ENCODE measurements at regions not wholly inside any gene's neighbourhood (a gene's known extent, or its start where the extent isn't known, plus 50 kb on each side); places are given as distances from the start of the nearest gene placed in this dataset.

DNA sequence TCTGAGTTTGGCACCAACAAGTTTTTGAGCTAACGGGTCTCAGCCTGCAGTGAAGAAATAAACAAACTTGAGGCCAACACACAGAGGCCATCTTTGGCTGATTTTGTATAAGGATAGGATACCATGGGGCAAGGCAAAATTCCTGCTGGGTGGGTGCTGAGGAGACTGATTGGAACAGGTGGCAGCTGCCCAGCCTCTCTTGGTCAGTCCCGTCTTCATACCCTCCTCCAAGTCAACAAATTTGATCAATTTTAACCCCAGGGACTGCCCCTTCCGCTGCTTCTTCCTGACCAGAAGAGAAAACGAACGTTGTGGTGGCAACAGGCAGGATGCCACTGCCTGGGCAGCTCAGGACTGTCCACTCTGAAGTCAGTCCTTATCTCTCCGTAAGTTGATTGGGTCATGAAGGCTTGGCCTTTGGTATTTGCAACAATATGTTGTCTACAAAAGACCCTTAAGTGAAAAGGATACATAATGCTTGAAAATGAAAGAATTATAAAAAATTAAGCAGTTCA lies 139.3 kb downstream of the SPP2 start:
- TF ChIP-seq, protein P1, sequence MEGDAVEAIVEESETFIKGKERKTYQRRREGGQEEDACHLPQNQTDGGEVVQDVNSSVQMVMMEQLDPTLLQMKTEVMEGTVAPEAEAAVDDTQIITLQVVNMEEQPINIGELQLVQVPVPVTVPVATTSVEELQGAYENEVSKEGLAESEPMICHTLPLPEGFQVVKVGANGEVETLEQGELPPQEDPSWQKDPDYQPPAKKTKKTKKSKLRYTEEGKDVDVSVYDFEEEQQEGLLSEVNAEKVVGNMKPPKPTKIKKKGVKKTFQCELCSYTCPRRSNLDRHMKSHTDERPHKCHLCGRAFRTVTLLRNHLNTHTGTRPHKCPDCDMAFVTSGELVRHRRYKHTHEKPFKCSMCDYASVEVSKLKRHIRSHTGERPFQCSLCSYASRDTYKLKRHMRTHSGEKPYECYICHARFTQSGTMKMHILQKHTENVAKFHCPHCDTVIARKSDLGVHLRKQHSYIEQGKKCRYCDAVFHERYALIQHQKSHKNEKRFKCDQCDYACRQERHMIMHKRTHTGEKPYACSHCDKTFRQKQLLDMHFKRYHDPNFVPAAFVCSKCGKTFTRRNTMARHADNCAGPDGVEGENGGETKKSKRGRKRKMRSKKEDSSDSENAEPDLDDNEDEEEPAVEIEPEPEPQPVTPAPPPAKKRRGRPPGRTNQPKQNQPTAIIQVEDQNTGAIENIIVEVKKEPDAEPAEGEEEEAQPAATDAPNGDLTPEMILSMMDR (IDR thresholded peaks at IDR 0.05 in 2 of 3, conservative IDR thresholded peaks at IDR 0.05 in 1 of 3; ENCODE audit: borderline replicate concordance in 1 of 3, insufficient read depth in 1 of 3, low read depth in 2 of 3, low read length in 2 of 3), result no peak
- TF ChIP-seq JUND (IDR thresholded peaks at IDR 0.05), result no peak
- TF ChIP-seq CEBPB (IDR thresholded peaks at IDR 0.05; ENCODE audit: low read depth), result no peak
- TF ChIP-seq POLR2AphosphoS5 (IDR thresholded peaks at IDR 0.05; ENCODE audit: low read depth, low read length), result no peak
- TF ChIP-seq POLR2A (IDR thresholded peaks at IDR 0.05; ENCODE audit: borderline replicate concordance, extremely low read depth, insufficient read depth, insufficient read length), result no peak
- TF ChIP-seq ZFX (IDR thresholded peaks at IDR 0.05), result no peak
- no peak for TF ChIP-seq ZNF274 (IDR thresholded peaks at IDR 0.05; ENCODE audit: low read depth, low read length)
- TF ChIP-seq, protein P2, sequence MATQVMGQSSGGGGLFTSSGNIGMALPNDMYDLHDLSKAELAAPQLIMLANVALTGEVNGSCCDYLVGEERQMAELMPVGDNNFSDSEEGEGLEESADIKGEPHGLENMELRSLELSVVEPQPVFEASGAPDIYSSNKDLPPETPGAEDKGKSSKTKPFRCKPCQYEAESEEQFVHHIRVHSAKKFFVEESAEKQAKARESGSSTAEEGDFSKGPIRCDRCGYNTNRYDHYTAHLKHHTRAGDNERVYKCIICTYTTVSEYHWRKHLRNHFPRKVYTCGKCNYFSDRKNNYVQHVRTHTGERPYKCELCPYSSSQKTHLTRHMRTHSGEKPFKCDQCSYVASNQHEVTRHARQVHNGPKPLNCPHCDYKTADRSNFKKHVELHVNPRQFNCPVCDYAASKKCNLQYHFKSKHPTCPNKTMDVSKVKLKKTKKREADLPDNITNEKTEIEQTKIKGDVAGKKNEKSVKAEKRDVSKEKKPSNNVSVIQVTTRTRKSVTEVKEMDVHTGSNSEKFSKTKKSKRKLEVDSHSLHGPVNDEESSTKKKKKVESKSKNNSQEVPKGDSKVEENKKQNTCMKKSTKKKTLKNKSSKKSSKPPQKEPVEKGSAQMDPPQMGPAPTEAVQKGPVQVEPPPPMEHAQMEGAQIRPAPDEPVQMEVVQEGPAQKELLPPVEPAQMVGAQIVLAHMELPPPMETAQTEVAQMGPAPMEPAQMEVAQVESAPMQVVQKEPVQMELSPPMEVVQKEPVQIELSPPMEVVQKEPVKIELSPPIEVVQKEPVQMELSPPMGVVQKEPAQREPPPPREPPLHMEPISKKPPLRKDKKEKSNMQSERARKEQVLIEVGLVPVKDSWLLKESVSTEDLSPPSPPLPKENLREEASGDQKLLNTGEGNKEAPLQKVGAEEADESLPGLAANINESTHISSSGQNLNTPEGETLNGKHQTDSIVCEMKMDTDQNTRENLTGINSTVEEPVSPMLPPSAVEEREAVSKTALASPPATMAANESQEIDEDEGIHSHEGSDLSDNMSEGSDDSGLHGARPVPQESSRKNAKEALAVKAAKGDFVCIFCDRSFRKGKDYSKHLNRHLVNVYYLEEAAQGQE (IDR thresholded peaks at IDR 0.05; ENCODE audit: low read depth), result no peak
- TF ChIP-seq ATF3 (IDR thresholded peaks at IDR 0.05), result no peak
- no peak for TF ChIP-seq TCF7L2 (IDR thresholded peaks at IDR 0.05; ENCODE audit: borderline replicate concordance, extremely low read depth, insufficient read depth, insufficient read length)
- no peak for TF ChIP-seq CBX3 (IDR thresholded peaks at IDR 0.05; ENCODE audit: low read depth)

Measured in HCT116 (cell line).